Fibroblast of upper back skin (primary cell): ENCODE measurements at regions not wholly inside any gene's neighbourhood (a gene's known extent, or its start where the extent isn't known, plus 50 kb on each side); places are given as distances from the start of the nearest gene placed in this dataset.

Source experiments
- DNase-seq: peaks from one replicate; pipeline ENCODE4 v3.0.0-alpha.2; 2013

DNA sequence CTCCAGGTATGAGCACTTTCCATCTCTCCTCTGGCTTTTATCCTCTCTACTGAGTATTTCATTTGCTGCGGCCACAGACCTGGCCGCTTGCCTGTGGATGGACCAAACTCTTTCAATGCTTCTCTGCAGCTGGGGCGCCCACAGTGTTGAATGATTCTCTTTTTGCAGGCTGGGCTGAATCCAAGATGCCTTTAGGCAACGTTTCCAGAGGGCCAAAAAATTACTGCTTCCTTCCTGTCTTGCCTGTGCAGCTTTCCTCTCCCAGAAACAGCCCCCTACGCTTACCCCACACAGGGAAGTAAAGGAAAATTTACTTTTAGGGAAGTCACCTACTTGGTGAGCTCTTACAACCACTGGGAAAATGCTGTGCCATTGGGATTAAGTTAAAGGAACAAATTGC lies 55.6 kb upstream of the JDP2 start:
- DNase-seq: no peak

DNA sequence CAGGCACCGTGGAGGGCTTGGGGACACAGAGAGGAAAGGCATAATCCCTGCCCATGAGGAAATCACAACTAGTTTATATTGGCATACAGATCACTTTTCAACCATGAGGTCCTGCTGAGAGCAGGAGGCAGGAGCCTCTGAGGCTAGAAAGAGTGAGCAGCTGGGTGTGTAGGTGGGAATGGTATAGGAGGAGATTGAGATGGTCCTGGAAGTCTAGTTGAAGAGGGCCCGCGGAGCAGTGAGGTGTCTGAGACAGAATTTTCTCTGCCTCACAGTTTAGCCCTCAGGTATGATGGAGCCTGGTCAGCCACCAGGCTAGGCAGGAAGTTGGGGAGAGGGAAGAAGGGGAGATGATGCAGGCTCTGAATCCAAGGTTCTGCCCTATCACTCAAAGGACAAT lies 54.7 kb upstream of the JDP2 start:
- no peak for DNase-seq

DNA sequence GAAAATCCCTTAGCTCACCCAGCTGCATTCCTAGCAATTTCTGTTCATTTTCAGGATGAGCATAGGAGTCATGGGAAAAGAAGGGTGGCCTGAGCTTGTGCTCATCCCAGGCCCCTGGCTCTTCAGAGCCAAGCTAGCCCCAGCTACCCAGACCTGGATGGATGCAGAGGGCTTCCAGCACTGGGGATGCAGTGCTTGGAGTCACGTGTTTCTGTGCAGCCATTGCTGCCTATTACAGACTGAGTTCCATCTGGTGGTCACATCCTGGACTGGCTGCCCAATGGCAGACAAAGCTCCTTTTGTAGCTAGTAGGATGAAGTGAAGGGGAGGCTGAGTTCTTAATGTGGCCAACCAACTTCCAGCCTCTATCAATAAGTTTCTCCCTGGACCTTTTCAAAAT lies 54.2 kb upstream of the JDP2 start:
- DNase-seq: no peak

DNA sequence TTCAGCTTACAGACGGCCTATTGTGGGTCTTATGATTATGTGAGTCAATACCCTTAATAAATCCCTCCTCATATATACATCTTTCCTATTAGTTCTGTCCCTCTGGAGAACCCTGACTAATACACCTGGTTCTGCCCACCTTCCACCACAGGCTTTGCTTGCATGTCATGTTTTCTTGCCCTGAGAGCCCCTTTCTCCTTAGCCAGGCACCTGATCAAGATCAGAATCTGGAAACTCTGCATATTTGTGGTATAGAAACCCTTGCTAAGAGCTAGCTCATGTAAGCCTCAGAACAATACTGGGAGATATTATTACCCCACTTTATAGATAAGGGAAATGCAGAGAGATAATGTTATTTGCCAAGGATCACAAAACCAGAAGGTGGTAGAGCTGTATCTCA lies 52.9 kb upstream of the JDP2 start:
- DNase-seq: no peak

DNA sequence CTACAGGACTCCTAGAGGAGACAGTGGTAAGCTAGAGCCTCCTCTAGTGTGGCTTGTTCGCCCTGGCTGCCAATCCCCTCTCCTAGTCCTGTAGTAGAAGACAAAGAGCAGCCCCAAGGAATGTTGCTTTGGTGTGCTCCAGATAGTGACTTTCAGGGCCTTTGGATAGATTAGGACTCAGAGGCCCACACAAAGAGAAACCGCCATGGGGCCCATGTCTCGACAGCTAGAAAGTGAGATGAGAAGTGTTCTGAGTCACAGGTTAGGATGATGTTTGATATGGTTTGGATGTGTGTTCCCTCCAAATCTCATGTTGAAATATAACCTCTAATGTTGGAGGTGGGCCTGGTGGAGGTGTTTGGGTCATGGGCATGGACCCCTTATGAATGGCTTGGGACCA lies 51.8 kb upstream of the JDP2 start:
- DNase-seq: no peak
